NCI-H2107 treated with DMSO at 0.1 percent for 48 hours (cell line): ENCODE measurements at regions not wholly inside any gene's neighbourhood (a gene's known extent, or its start where the extent isn't known, plus 50 kb on each side); places are given as distances from the start of the nearest gene placed in this dataset.

Experiments used
- DNase-seq: peaks from one replicate; lab custom pipeline; 2025; ENCODE audit not compliant: unreplicated experiment; lab: John Stamatoyannopoulos, UW

- no peak for DNase-seq
These were observed 208.6 kb upstream of the STEAP4 start for GRCh38 chr7:88515301-88515700.

GRCh38 chr7:88509341-88509740 lies 202.6 kb upstream of the STEAP4 start:
- DNase-seq: no peak

- DNase-seq: no peak
These were observed 193.4 kb upstream of the STEAP4 start for GRCh38 chr7:88500131-88500530.

- no peak for DNase-seq
These were observed 189.4 kb upstream of the STEAP4 start for GRCh38 chr7:88495881-88496725.

GRCh38 chr7:88492153-88492552 lies 185.5 kb upstream of the STEAP4 start:
- DNase-seq: no peak

- DNase-seq: no peak
These were observed 184.2 kb upstream of the STEAP4 start for GRCh38 chr7:88490874-88491273.

GRCh38 chr7:88490161-88490560 lies 183.5 kb upstream of the STEAP4 start:
- no peak for DNase-seq

- no peak for DNase-seq
These were observed 179.1 kb upstream of the STEAP4 start for GRCh38 chr7:88485821-88486220.

GRCh38 chr7:88484551-88484950 lies 177.9 kb upstream of the STEAP4 start:
- no peak for DNase-seq

GRCh38 chr7:88480896-88481295 lies 174.2 kb upstream of the STEAP4 start:
- no peak for DNase-seq

GRCh38 chr7:88480271-88480670 lies 173.6 kb upstream of the STEAP4 start:
- DNase-seq: no peak

- DNase-seq: no peak
These were observed 171.3 kb upstream of the STEAP4 start for GRCh38 chr7:88477976-88478375.

- no peak for DNase-seq
These were observed 158.9 kb upstream of the STEAP4 start for GRCh38 chr7:88465600-88465999.

GRCh38 chr7:88462799-88463198 lies 156.1 kb upstream of the STEAP4 start:
- no peak for DNase-seq

GRCh38 chr7:88460650-88461049 lies 154.0 kb upstream of the STEAP4 start:
- no peak for DNase-seq

- no peak for DNase-seq
These were observed 152.3 kb upstream of the STEAP4 start for GRCh38 chr7:88458946-88459345.

GRCh38 chr7:88458279-88458678 lies 151.6 kb upstream of the STEAP4 start:
- no peak for DNase-seq

- DNase-seq: no peak
These were observed 150.6 kb upstream of the STEAP4 start for GRCh38 chr7:88457320-88457719.

GRCh38 chr7:88456490-88456889 lies 149.8 kb upstream of the STEAP4 start:
- DNase-seq: no peak

GRCh38 chr7:88455696-88456095 lies 149.0 kb upstream of the STEAP4 start:
- no peak for DNase-seq

GRCh38 chr7:88452646-88453045 lies 146.0 kb upstream of the STEAP4 start:
- DNase-seq: no peak

- no peak for DNase-seq
These were observed 144.2 kb upstream of the STEAP4 start for GRCh38 chr7:88450874-88451273.

GRCh38 chr7:88449410-88449809 lies 142.7 kb upstream of the STEAP4 start:
- DNase-seq: no peak
